Thyroid gland (tissue), 4 donors: ENCODE measurements at regions not wholly inside any gene's neighbourhood (a gene's known extent, or its start where the extent isn't known, plus 50 kb on each side); places are given as distances from the start of the nearest gene placed in this dataset.
A peak's percentile ranks its signal among the peaks of the same experiment; 100 is the strongest.

Source experiments
- DNase-seq, 2 donors: peaks; one replicate each; pipeline ENCODE4 v3.0.0-alpha.2; 2019
- H3K27ac ChIP-seq, 3 donors: fragments of 200-600 bp; sonication (generic); 1 replicate in 2 of 3; 2 replicates in 1 of 3; pipeline ENCODE4 v1.5.1; 2016 to 2019; ENCODE audit warnings: mild to moderate bottlenecking in 1 of 3, moderate library complexity in 1 of 3
- H3K27me3 ChIP-seq: fragments of 200-600 bp; sonication (generic); one replicate; pipeline ENCODE4 v1.5.1; 2019
- H3K36me3 ChIP-seq, 2 donors: fragments of 200-600 bp; sonication (generic); one replicate each; pipeline ENCODE4 v1.5.1; 2016 to 2019
- H3K4me1 ChIP-seq, 2 donors: fragments of 200-600 bp; sonication (generic); one replicate each; pipeline ENCODE4 v1.5.1; 2017 to 2019
- H3K4me3 ChIP-seq, 3 donors: fragments of 200-600 bp; sonication (generic); replicated peaks in 1 of 3; 1 replicate in 2 of 3; 2 replicates in 1 of 3; pipeline ENCODE4 v1.5.1; 2016; ENCODE audit warnings: mild to moderate bottlenecking in 1 of 3
- H3K9me3 ChIP-seq: fragments of 200-600 bp; sonication (generic); one replicate; pipeline ENCODE4 v1.5.1; 2017
- CTCF ChIP-seq, 6 experiments: fragments of 200-600 bp in 3 of 6; fragments of 450-650 bp in 3 of 6; sonication (generic) in 3 of 6; IDR thresholded peaks; one replicate each; pipeline ENCODE4 v1.5.1; 2016 to 2019; ENCODE audit warnings: antibody characterized with exemption in 6 of 6, mild to moderate bottlenecking in 2 of 6, inconsistent platforms in 1 of 6, moderate library complexity in 1 of 6
- POLR2A ChIP-seq, 2 donors: fragments of 450-650 bp; IDR thresholded peaks; one replicate each; pipeline ENCODE4 v1.6.1; 2017; ENCODE audit warnings: antibody characterized with exemption in 2 of 2, mild to moderate bottlenecking in 2 of 2, moderate library complexity in 1 of 2
- WGBS, 2 donors: methylation state at CpG; one replicate each; pipeline ENCODE4 v1.1.5; 2017; 5-methylcytosine and 5-hydroxymethylcytosine counted together
- intact Hi-C: fragments of 100-400 bp; cut with DNase I; formaldehyde crosslinking; loops from one replicate; pipeline ENCODE4 v1.15.1; 2023

- intact Hi-C loops: loop anchor here (5.0 kb wide), 1 partner anchor 204 kb away; no protein-coding TSS in a partner anchor
- peak; percentile 67 to 68 for DNase-seq
- Histone ChIP-seq H3K4me3 (no peak overlapping the region), H3K4me1 (peaks cover 0 to 2% of the 10 kb centered on the region in 2 donors), H3K36me3 (no peaks in the 10 kb centered on the region), H3K27me3 (no peaks in the 10 kb centered on the region), H3K27ac (no peak overlapping the region), H3K9me3 (no peaks in the 10 kb centered on the region)
- TF ChIP-seq CTCF (IDR thresholded peaks at IDR 0.05): no peak
- TF ChIP-seq POLR2A (IDR thresholded peaks at IDR 0.05): no peak
- 17 to 21% methylated on average over 1 of the region's 1 CpG for WGBS, 2 donors
Observed at GRCh38 chrX:43556207-43556606, 99.9 kb upstream of the MAOA start.

GRCh38 chrX:43557792-43558191 lies 98.3 kb upstream of the MAOA start:
- no peaks in the 10 kb centered on the region for H3K9me3 ChIP-seq
- DNase-seq: peak; percentile 46 to 55
- intact Hi-C loops: loop anchor here (5.0 kb wide), 1 partner anchor 205 kb away; no protein-coding TSS in a partner anchor
- H3K4me1 ChIP-seq: peaks cover 0 to 2% of the 10 kb centered on the region in 2 donors
- H3K36me3 ChIP-seq: no peaks in the 10 kb centered on the region
- no peak overlapping the region for H3K4me3 ChIP-seq
- TF ChIP-seq CTCF (IDR thresholded peaks at IDR 0.05) (peak in 4 of 6 experiments; percentile 53 to 64 (median 60)), POLR2A (IDR thresholded peaks at IDR 0.05) (no peak)
- H3K27ac ChIP-seq: no peak overlapping the region
- H3K27me3 ChIP-seq: no peaks in the 10 kb centered on the region
- WGBS, 2 donors: 11% methylated on average over 4 of the region's 4 CpGs

GRCh38 chrX:43559644-43560043 lies 96.5 kb upstream of the MAOA start:
- Histone ChIP-seq H3K27ac (no peak overlapping the region), H3K9me3 (no peaks in the 10 kb centered on the region), H3K27me3 (no peaks in the 10 kb centered on the region), H3K4me1 (peaks cover 0 to 2% of the 10 kb centered on the region in 2 donors), H3K4me3 (no peak overlapping the region), H3K36me3 (no peaks in the 10 kb centered on the region)
- peak; percentile 42 to 50 for DNase-seq
- no peak for TF ChIP-seq POLR2A (IDR thresholded peaks at IDR 0.05)
- peak; percentile 13 to 67 (median 54) for TF ChIP-seq CTCF (IDR thresholded peaks at IDR 0.05)
- intact Hi-C loops: loop anchor here (5.0 kb wide), 2 partner anchors 193 to 207 kb away; no protein-coding TSS in a partner anchor
- WGBS, 2 donors: 45 to 47% methylated on average over 2 of the region's 2 CpGs

GRCh38 chrX:43560247-43560946 lies 95.7 kb upstream of the MAOA start:
- Histone ChIP-seq H3K4me1 (peaks cover 0 to 2% of the 10 kb centered on the region in 2 donors), H3K4me3 (no peak overlapping the region), H3K27ac (no peak overlapping the region), H3K9me3 (no peaks in the 10 kb centered on the region), H3K27me3 (no peaks in the 10 kb centered on the region), H3K36me3 (no peaks in the 10 kb centered on the region)
- TF ChIP-seq CTCF (IDR thresholded peaks at IDR 0.05) (no peak), POLR2A (IDR thresholded peaks at IDR 0.05) (no peak)
- intact Hi-C loops: loop anchor here (5.0 kb wide), 1 partner anchor 192 kb away; no protein-coding TSS in a partner anchor
- DNase-seq: no peak
- WGBS, 2 donors: 86% methylated on average over 5 of the region's 5 CpGs

GRCh38 chrX:43562372-43562771 lies 93.7 kb upstream of the MAOA start:
- no peaks in the 10 kb centered on the region for H3K27me3 ChIP-seq
- no peak for DNase-seq
- H3K9me3 ChIP-seq: no peaks in the 10 kb centered on the region
- intact Hi-C loops: loop anchor here (5.0 kb wide), 1 partner anchor 190 kb away; no protein-coding TSS in a partner anchor
- H3K4me1 ChIP-seq: no peaks in the 10 kb centered on the region
- no peaks in the 10 kb centered on the region for H3K36me3 ChIP-seq
- no peak for TF ChIP-seq CTCF (IDR thresholded peaks at IDR 0.05)
- no peak for TF ChIP-seq POLR2A (IDR thresholded peaks at IDR 0.05)
- WGBS, 2 donors: 96 to 100% methylated on average over 1 of the region's 1 CpG
- no peak overlapping the region for H3K4me3 ChIP-seq
- no peak overlapping the region for H3K27ac ChIP-seq
